GM23338 (cell line): ENCODE measurements at regions not wholly inside any gene's neighbourhood (a gene's known extent, or its start where the extent isn't known, plus 50 kb on each side); places are given as distances from the start of the nearest gene placed in this dataset.

ENCODE experiments used
- ATAC-seq: fragments of 200-7000 bp; cut with Tn5 transposase; 3 replicates; pipeline ENCODE4 v1.9.1; 2020
- DNase-seq: peaks from one replicate; pipeline ENCODE4 v3.0.0-alpha.2; 2015; ENCODE audit warnings: low spot score
- H2AFZ ChIP-seq: fragments of 200-600 bp; sonication (generic); 2 replicates; pipeline ENCODE4 v1.8.0; 2016; ENCODE audit warnings: antibody characterized with exemption, mild to moderate bottlenecking, moderate library complexity
- H3F3A ChIP-seq: fragments of 200-600 bp; sonication (generic); replicated peaks from 2 replicates; pipeline ENCODE4 v1.8.0; 2017; ENCODE audit warnings: antibody characterized with exemption, mixed run types, low read depth
- H3K27ac ChIP-seq: fragments of 200-600 bp; sonication (generic); 2 replicates; pipeline ENCODE4 v1.6.1; 2016; ENCODE audit warnings: low read depth
- H3K27me3 ChIP-seq: fragments of 200-600 bp; sonication (generic); 2 replicates; pipeline ENCODE4 v1.8.0; 2016; ENCODE audit warnings: mild to moderate bottlenecking, mixed run types, moderate library complexity; ENCODE audit not compliant: insufficient read depth
- H3K36me3 ChIP-seq: fragments of 200-600 bp; sonication (generic); 2 replicates; pipeline ENCODE4 v1.8.0; 2016; ENCODE audit warnings: mild to moderate bottlenecking; ENCODE audit not compliant: insufficient read depth
- H3K4me1 ChIP-seq: fragments of 200-600 bp; sonication (generic); 2 replicates; pipeline ENCODE4 v1.8.0; 2016; ENCODE audit warnings: mild to moderate bottlenecking, moderate library complexity; ENCODE audit not compliant: insufficient read depth
- H3K4me2 ChIP-seq: fragments of 200-600 bp; sonication (generic); 2 replicates; pipeline ENCODE4 v1.7.1; 2017; ENCODE audit warnings: mixed run types
- H3K4me3 ChIP-seq: fragments of 200-600 bp; sonication (generic); 2 replicates; pipeline ENCODE4 v1.6.1; 2016; ENCODE audit warnings: mixed run types
- H3K79me2 ChIP-seq: fragments of 200-600 bp; sonication (generic); replicated peaks from 2 replicates; pipeline ENCODE4 v1.8.0; 2017; ENCODE audit warnings: mild to moderate bottlenecking; ENCODE audit not compliant: insufficient read depth
- H3K9me2 ChIP-seq: fragments of 200-600 bp; sonication (generic); 2 replicates; pipeline ENCODE4 v1.8.0; 2017; ENCODE audit not compliant: insufficient read depth
- H4K20me1 ChIP-seq: fragments of 200-600 bp; sonication (generic); replicated peaks from 2 replicates; pipeline ENCODE4 v1.8.0; 2017; ENCODE audit warnings: mild to moderate bottlenecking; ENCODE audit not compliant: insufficient read depth
- H3K27ac Mint-ChIP-seq: 2 replicates; pipeline ENCODE4 v1.8.0; 2020; ENCODE audit warnings: inconsistent platforms, mild to moderate bottlenecking, moderate library complexity, mixed read lengths
- H3K27me3 Mint-ChIP-seq: 3 replicates; pipeline ENCODE4 v1.8.0; 2022; ENCODE audit warnings: low read depth, mild to moderate bottlenecking, moderate library complexity, mixed read lengths, inconsistent platforms; ENCODE audit not compliant: insufficient read depth, poor library complexity
- H3K36me3 Mint-ChIP-seq: 3 replicates; pipeline ENCODE4 v1.8.0; 2021; ENCODE audit warnings: low read depth, mild to moderate bottlenecking, inconsistent platforms, moderate library complexity, mixed read lengths
- H3K4me1 Mint-ChIP-seq: 3 replicates; pipeline ENCODE4 v1.8.0; 2020; ENCODE audit warnings: mild to moderate bottlenecking, inconsistent platforms, mixed read lengths
- H3K4me3 Mint-ChIP-seq: 3 replicates; pipeline ENCODE4 v1.8.0; 2021; ENCODE audit warnings: moderate library complexity, mild to moderate bottlenecking, inconsistent platforms, mixed read lengths
- H3K9me3 Mint-ChIP-seq: 3 replicates; pipeline ENCODE4 v1.8.0; 2020; ENCODE audit warnings: moderate library complexity, mild to moderate bottlenecking, inconsistent platforms, mixed read lengths
- CTCF ChIP-seq, 2 experiments: fragments of 200-600 bp in 1 of 2; sonication (generic) in 1 of 2; conservative IDR thresholded peaks; 2 replicates each; pipeline versions ENCODE4 v1.5.1 to v1.6.1; 2016 to 2017; ENCODE audit warnings: antibody characterized with exemption in 2 of 2, low read depth in 2 of 2, mild to moderate bottlenecking in 2 of 2, moderate library complexity in 1 of 2
- ETS1 ChIP-seq: IDR thresholded peaks from 2 replicates; pipeline ENCODE4 v1.6.1; 2016; ENCODE audit warnings: antibody characterized with exemption
- EZH2phosphoT487 ChIP-seq: fragments of 200-600 bp; sonication (generic); IDR thresholded peaks from one replicate; pipeline ENCODE4 v1.8.1; 2018; ENCODE audit warnings: antibody characterized with exemption; ENCODE audit not compliant: unreplicated experiment
- JUNB ChIP-seq: IDR thresholded peaks from one replicate; pipeline ENCODE4 v1.6.1; 2016; ENCODE audit warnings: antibody characterized with exemption; ENCODE audit not compliant: unreplicated experiment
- NANOG ChIP-seq: IDR thresholded peaks from 2 replicates; pipeline ENCODE4 v1.6.1; 2016; ENCODE audit warnings: antibody characterized with exemption, borderline replicate concordance
- STAT1 ChIP-seq: IDR thresholded peaks from one replicate; pipeline ENCODE4 v1.6.1; 2016; ENCODE audit warnings: antibody characterized with exemption; ENCODE audit not compliant: unreplicated experiment
- ZNF114 ChIP-seq: fragments of 250-450 bp; sonication (Bioruptor Pico); IDR thresholded peaks from 2 replicates; pipeline ENCODE4 v1.5.0; 2020; ENCODE audit warnings: mild to moderate bottlenecking, moderate library complexity
- ZNF462 ChIP-seq: fragments of 250-450 bp; sonication (Bioruptor Pico); IDR thresholded peaks from 2 replicates; pipeline ENCODE4 v1.5.0; 2020; ENCODE audit warnings: mild to moderate bottlenecking, moderate library complexity

GRCh38 chr18:2301316-2301715, 270.0 kb downstream of the METTL4 start:
- Histone ChIP-seq H3K36me3 (no peaks in the 10 kb centered on the region), H3K4me1 (peaks cover 6% of the 10 kb centered on the region), H3K79me2 (no peaks in the 10 kb centered on the region), H3K4me3 (no peak overlapping the region), H4K20me1 (no peaks in the 10 kb centered on the region), H3K27ac (no peak overlapping the region), H3K27me3 (no peaks in the 10 kb centered on the region), H3F3A (no peaks in the 10 kb centered on the region), H3K4me2 (no peak overlapping the region), H3K9me2 (no peaks in the 10 kb centered on the region), H2AFZ (no peak overlapping the region)
- H3K27me3 Mint-ChIP-seq: peaks cover 3% of the 10 kb centered on the region
- peaks cover 6% of the 10 kb centered on the region; the same call in 2 of the 3 replicates for H3K4me1 Mint-ChIP-seq
- no peak overlapping the region for H3K27ac Mint-ChIP-seq
- ATAC-seq (no peak), DNase-seq (no peak)
- H3K9me3 Mint-ChIP-seq: no peaks in the 10 kb centered on the region
- no peak for TF ChIP-seq NANOG
- TF ChIP-seq ETS1: no peak
- no peak for TF ChIP-seq ZNF114 (CRISPR knock-in tag)
- no peak for TF ChIP-seq JUNB
- TF ChIP-seq CTCF (conservative IDR thresholded peaks at IDR 0.05; ENCODE audit: low read depth in 2 of 2): no peak
- no peak overlapping the region for H3K4me3 Mint-ChIP-seq
- no peaks in the 10 kb centered on the region for H3K36me3 Mint-ChIP-seq

GRCh38 chr18:2302012-2302411, 269.3 kb downstream of the METTL4 start:
- no peak overlapping the region for H3K27ac Mint-ChIP-seq
- Histone ChIP-seq H3K4me3 (no peak overlapping the region), H3K79me2 (no peaks in the 10 kb centered on the region), H3K9me2 (no peaks in the 10 kb centered on the region), H3K36me3 (no peaks in the 10 kb centered on the region), H3K27me3 (no peaks in the 10 kb centered on the region), H3F3A (no peaks in the 10 kb centered on the region), H3K4me2 (no peak overlapping the region), H3K4me1 (peaks cover 6% of the 10 kb centered on the region), H3K27ac (no peak overlapping the region), H4K20me1 (no peaks in the 10 kb centered on the region), H2AFZ (no peak overlapping the region)
- H3K9me3 Mint-ChIP-seq: no peaks in the 10 kb centered on the region
- H3K36me3 Mint-ChIP-seq: no peaks in the 10 kb centered on the region
- peaks cover 6% of the 10 kb centered on the region; the same call in 2 of the 3 replicates for H3K4me1 Mint-ChIP-seq
- no peak for ATAC-seq
- DNase-seq: no peak
- no peak overlapping the region for H3K4me3 Mint-ChIP-seq
- H3K27me3 Mint-ChIP-seq: peaks cover 3% of the 10 kb centered on the region
- TF ChIP-seq STAT1 (no peak), EZH2phosphoT487 (no peak), ZNF462 (no peak), CTCF (conservative IDR thresholded peaks at IDR 0.05; ENCODE audit: low read depth in 2 of 2) (no peak), NANOG (no peak)
